OCI-LY7 (cell line): ENCODE measurements at regions not wholly inside any gene's neighbourhood (a gene's known extent, or its start where the extent isn't known, plus 50 kb on each side); places are given as distances from the start of the nearest gene placed in this dataset.

Experiments
- CTCF ChIP-seq: fragments of 200-600 bp; sonication (generic); conservative IDR thresholded peaks from 2 replicates; pipeline ENCODE4 v1.5.1; 2014; ENCODE audit warnings: mild to moderate bottlenecking, antibody characterized with exemption, low read length, moderate library complexity, mixed read lengths
- EZH2phosphoT487 ChIP-seq: fragments of 200-600 bp; sonication (generic); IDR thresholded peaks from 2 replicates; pipeline ENCODE4 v1.6.1; 2018; ENCODE audit warnings: low read depth, borderline replicate concordance, mild to moderate bottlenecking, mixed run types, antibody characterized with exemption, low read length, moderate library complexity, mixed read lengths

DNA sequence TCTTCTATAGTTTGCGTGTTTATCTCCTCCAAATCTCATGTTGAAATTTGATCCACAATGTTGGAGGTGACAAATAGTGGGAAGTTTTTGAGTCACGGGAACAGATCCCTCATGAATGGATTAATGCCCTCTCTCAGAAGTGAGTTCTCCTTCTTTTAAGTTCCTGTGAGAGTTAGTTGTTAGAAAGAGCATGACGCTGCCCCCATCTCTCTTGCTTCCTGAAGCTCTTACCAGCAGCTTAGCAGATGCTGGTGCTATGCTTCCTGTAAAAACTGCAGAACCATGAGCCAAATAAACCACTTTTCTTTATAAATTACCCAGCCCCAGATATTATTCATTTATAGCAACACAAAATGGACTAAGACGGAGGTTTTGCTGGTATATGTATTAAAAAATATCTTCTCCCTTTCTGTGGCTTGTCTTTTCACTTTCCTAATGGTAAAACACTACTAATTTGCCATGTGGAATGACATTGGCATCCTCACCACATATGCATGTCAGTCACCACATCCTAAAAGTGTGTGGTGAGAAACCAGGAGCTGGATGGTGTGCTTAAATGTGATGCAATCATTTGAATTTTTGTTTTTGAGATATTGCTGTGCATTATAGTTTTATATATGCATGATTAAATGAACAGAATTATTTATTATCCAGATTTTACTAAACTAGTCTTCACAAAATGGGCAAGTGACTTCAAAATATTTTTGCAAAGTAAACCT is 449.3 kb downstream of the ADAMTS20 start:
- TF ChIP-seq EZH2phosphoT487, result no peak
- TF ChIP-seq CTCF, result no peak
